Activated B cell treated with CpG ODN at 0.5 μM for 24 hours (primary cell): ENCODE measurements at regions not wholly inside any gene's neighbourhood (a gene's known extent, or its start where the extent isn't known, plus 50 kb on each side); places are given as distances from the start of the nearest gene placed in this dataset.

ENCODE experiments used
- ATAC-seq: fragments of 200-7000 bp; cut with Tn5 transposase; one replicate; pipeline ENCODE4 v1.10.0; 2021; ENCODE audit warnings: low read depth, mild to moderate bottlenecking, moderate library complexity
- CTCF ChIA-PET: fragments of 350-600 bp; sonication (Branson Sonifier 250); formaldehyde crosslinking; loops from one replicate; lab custom pipeline; 2021; ENCODE audit warnings: antibody characterized with exemption; lab: Charles Lee
- POLR2A ChIA-PET: fragments of 350-600 bp; sonication (Branson Sonifier 250); formaldehyde crosslinking; loops from one replicate; lab custom pipeline; 2021; ENCODE audit warnings: antibody characterized with exemption; lab: Charles Lee
- DNase-seq: peaks from one replicate; pipeline ENCODE4 v3.0.0; 2022
- H3K27ac Mint-ChIP-seq: one replicate; pipeline ENCODE4 v1.8.0; 2020; ENCODE audit warnings: mixed read lengths
- H3K27me3 Mint-ChIP-seq: one replicate; pipeline ENCODE4 v1.8.0; 2021; ENCODE audit warnings: mixed read lengths
- H3K36me3 Mint-ChIP-seq: one replicate; pipeline ENCODE4 v1.8.0; 2021; ENCODE audit warnings: low read depth, mixed read lengths
- H3K4me1 Mint-ChIP-seq: one replicate; pipeline ENCODE4 v1.8.0; 2021; ENCODE audit warnings: mixed read lengths
- H3K4me3 Mint-ChIP-seq: one replicate; pipeline ENCODE4 v1.8.0; 2020; ENCODE audit warnings: mild to moderate bottlenecking, mixed read lengths
- H3K9me3 Mint-ChIP-seq: one replicate; pipeline ENCODE4 v1.8.0; 2020; ENCODE audit warnings: mixed read lengths
- intact Hi-C: fragments of 100-400 bp; cut with micrococcal nuclease; formaldehyde crosslinking; loops from one replicate; pipeline ENCODE4 v1.15.1; 2024
- TF ChIP-seq, protein P1 (sequence below): fragments of 200-600 bp; IDR thresholded peaks from one replicate; pipeline ENCODE4 v1.8.0; 2022; ENCODE audit warnings: antibody characterized with exemption, mild to moderate bottlenecking

- ChIA-PET POLR2A (no interaction called here), CTCF (no interaction called here)
- H3K9me3 Mint-ChIP-seq, result no peaks in the 10 kb centered on the region
- no peak for ATAC-seq
- TF ChIP-seq, protein P1, sequence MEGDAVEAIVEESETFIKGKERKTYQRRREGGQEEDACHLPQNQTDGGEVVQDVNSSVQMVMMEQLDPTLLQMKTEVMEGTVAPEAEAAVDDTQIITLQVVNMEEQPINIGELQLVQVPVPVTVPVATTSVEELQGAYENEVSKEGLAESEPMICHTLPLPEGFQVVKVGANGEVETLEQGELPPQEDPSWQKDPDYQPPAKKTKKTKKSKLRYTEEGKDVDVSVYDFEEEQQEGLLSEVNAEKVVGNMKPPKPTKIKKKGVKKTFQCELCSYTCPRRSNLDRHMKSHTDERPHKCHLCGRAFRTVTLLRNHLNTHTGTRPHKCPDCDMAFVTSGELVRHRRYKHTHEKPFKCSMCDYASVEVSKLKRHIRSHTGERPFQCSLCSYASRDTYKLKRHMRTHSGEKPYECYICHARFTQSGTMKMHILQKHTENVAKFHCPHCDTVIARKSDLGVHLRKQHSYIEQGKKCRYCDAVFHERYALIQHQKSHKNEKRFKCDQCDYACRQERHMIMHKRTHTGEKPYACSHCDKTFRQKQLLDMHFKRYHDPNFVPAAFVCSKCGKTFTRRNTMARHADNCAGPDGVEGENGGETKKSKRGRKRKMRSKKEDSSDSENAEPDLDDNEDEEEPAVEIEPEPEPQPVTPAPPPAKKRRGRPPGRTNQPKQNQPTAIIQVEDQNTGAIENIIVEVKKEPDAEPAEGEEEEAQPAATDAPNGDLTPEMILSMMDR, result no peak
- H3K27ac Mint-ChIP-seq, result no peak overlapping the region
- peaks cover 14% of the 10 kb centered on the region for H3K27me3 Mint-ChIP-seq
- no peak overlapping the region for H3K4me3 Mint-ChIP-seq
- no peak for DNase-seq
- peaks cover 4% of the 10 kb centered on the region for H3K4me1 Mint-ChIP-seq
- H3K36me3 Mint-ChIP-seq, result no peaks in the 10 kb centered on the region
- intact Hi-C loops, result no loop called here
Observed at GRCh38 chr2:62568074-62568473, 62.1 kb upstream of the TMEM17 start.

GRCh38 chr2:62567669-62568068 is 61.7 kb upstream of the TMEM17 start:
- H3K36me3 Mint-ChIP-seq, result no peaks in the 10 kb centered on the region
- POLR2A ChIA-PET, result no interaction called here

GRCh38 chr2:62566847-62567246 is 60.9 kb upstream of the TMEM17 start:
- ATAC-seq, result no peak
- intact Hi-C loops, result no loop called here
- H3K27ac Mint-ChIP-seq, result no peak overlapping the region
- no peak overlapping the region for H3K4me3 Mint-ChIP-seq
- no peak for DNase-seq
- POLR2A ChIA-PET, result no interaction called here
- H3K36me3 Mint-ChIP-seq, result no peaks in the 10 kb centered on the region
- TF ChIP-seq, protein P1, result no peak
- H3K9me3 Mint-ChIP-seq, result no peaks in the 10 kb centered on the region
- peaks cover 15% of the 10 kb centered on the region for H3K27me3 Mint-ChIP-seq
- CTCF ChIA-PET, result no interaction called here
- H3K4me1 Mint-ChIP-seq, result peaks cover 4% of the 10 kb centered on the region

More at GRCh38 chr2:62567669-62568068, 61.7 kb upstream of the TMEM17 start:
- TF ChIP-seq, protein P1, result no peak
- H3K9me3 Mint-ChIP-seq, result no peaks in the 10 kb centered on the region
- no peak overlapping the region for H3K4me3 Mint-ChIP-seq
- H3K27ac Mint-ChIP-seq, result no peak overlapping the region
- H3K4me1 Mint-ChIP-seq, result peaks cover 4% of the 10 kb centered on the region
- intact Hi-C loops, result no loop called here
- CTCF ChIA-PET, result no interaction called here
- H3K27me3 Mint-ChIP-seq, result peaks cover 14% of the 10 kb centered on the region
- ATAC-seq, result no peak
- DNase-seq, result no peak

- Mint-ChIP-seq H3K9me3 (no peaks in the 10 kb centered on the region), H3K4me3 (no peak overlapping the region), H3K27ac (no peak overlapping the region), H3K36me3 (no peaks in the 10 kb centered on the region), H3K27me3 (peaks cover 14% of the 10 kb centered on the region), H3K4me1 (no peaks in the 10 kb centered on the region)
- ATAC-seq, result no peak
- intact Hi-C loops, result no loop called here
- ChIA-PET CTCF (no interaction called here), POLR2A (no interaction called here)
- no peak for DNase-seq
- TF ChIP-seq, protein P1, result no peak
Observed at GRCh38 chr2:62565309-62565908, 59.4 kb upstream of the TMEM17 start.

DNA sequence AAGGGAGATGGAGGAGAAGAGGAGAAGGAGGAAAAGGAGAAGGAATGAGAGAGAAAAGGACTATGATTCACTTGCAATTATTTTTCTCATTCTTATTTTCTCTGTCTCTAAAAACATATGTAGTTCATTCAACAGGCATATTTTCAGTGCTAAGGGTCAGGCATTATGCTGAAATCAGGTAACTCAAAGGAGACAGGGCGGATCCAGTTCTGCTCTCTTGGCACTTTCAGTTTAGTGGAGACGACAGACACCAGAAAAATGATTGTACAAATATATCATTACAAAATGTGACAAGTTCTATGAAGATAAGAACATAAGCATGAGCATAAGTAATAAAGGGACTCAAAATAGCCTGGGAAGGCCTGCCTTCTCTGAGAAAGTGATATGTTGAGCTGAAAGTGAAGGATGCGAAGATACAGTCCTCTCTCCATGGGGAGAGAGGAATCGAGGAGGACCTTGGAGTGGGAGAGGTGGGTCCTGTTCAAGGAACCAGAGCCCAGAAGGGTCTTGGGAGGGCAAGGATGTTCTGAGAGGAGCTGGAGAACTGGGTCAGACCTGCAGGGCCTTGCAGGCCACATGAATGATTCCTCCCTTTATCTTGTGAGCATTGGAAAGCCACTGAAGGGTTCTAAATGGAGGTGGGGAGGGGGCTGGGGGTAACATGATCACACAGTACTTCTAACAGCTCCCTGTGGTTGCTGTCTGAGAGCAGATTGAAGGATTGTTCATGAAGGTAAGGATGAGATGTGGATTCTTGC is 58.6 kb upstream of the TMEM17 start:
- H3K36me3 Mint-ChIP-seq, result no peaks in the 10 kb centered on the region
- ChIA-PET CTCF (no interaction called here), POLR2A (no interaction called here)
- H3K27me3 Mint-ChIP-seq, result peaks cover 12% of the 10 kb centered on the region
- DNase-seq (no peak), ATAC-seq (no peak)
- TF ChIP-seq, protein P1, result no peak
- no peaks in the 10 kb centered on the region for H3K9me3 Mint-ChIP-seq
- no peaks in the 10 kb centered on the region for H3K4me1 Mint-ChIP-seq
- H3K27ac Mint-ChIP-seq, result no peak overlapping the region
- intact Hi-C loops, result no loop called here
- H3K4me3 Mint-ChIP-seq, result no peak overlapping the region
